ENCODE measurements at regions not wholly inside any gene's neighbourhood (a gene's known extent, or its start where the extent isn't known, plus 50 kb on each side); places are given as distances from the start of the nearest gene placed in this dataset.

DNA sequence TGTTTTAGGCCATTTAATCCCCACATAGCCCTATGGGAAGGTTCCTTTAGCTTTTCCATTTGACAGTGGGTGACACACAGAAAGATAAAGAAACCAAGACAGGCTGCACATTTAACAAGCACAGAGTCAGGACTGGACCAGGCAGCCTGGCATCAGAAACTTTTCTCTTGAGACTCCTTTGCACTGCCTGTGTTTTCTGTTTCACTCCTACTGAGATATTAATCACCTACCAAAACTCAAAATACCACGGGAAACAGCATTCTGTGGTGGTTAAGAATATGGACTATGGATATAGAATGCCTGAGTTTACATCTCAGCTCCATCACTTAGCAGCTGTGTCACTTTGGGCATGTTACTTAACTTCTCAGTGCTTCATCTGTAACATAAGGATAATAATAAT, 73.3 kb downstream of the CTAGE1 start:
- no peak overlapping the region for H2AFZ ChIP-seq (ENCODE audit: low read depth, low read length)
- no peaks in the 10 kb centered on the region for H3K36me3 ChIP-seq (ENCODE audit: insufficient read depth, low read length)
- H3K27me3 ChIP-seq (ENCODE audit: insufficient read depth, low read depth, low read length) = peaks cover 41% of the 10 kb centered on the region
- no peak overlapping the region for H3K9ac ChIP-seq (ENCODE audit: low read length)
- TF ChIP-seq POLR2AphosphoS5 (IDR thresholded peaks at IDR 0.05) (no peak), EZH2 (IDR thresholded peaks at IDR 0.05; ENCODE audit: borderline replicate concordance, insufficient read depth, low read length, poor library complexity, severe bottlenecking) (no peak), MXI1 (conservative IDR thresholded peaks at IDR 0.05; ENCODE audit: poor library complexity, severe bottlenecking) (no peak), EP300 (conservative IDR thresholded peaks at IDR 0.05; ENCODE audit: poor library complexity, severe bottlenecking) (no peak), SMC3 (conservative IDR thresholded peaks at IDR 0.05; ENCODE audit: poor library complexity) (no peak)
- TF ChIP-seq, protein P1, sequence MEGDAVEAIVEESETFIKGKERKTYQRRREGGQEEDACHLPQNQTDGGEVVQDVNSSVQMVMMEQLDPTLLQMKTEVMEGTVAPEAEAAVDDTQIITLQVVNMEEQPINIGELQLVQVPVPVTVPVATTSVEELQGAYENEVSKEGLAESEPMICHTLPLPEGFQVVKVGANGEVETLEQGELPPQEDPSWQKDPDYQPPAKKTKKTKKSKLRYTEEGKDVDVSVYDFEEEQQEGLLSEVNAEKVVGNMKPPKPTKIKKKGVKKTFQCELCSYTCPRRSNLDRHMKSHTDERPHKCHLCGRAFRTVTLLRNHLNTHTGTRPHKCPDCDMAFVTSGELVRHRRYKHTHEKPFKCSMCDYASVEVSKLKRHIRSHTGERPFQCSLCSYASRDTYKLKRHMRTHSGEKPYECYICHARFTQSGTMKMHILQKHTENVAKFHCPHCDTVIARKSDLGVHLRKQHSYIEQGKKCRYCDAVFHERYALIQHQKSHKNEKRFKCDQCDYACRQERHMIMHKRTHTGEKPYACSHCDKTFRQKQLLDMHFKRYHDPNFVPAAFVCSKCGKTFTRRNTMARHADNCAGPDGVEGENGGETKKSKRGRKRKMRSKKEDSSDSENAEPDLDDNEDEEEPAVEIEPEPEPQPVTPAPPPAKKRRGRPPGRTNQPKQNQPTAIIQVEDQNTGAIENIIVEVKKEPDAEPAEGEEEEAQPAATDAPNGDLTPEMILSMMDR (IDR thresholded peaks at IDR 0.05; ENCODE audit: poor library complexity, severe bottlenecking) = no peak
- no peak overlapping the region for H3K27ac ChIP-seq (ENCODE audit: low read length)
- H3K9me3 ChIP-seq (ENCODE audit: low read length) = no peaks in the 10 kb centered on the region
- no peak overlapping the region for H3K4me3 ChIP-seq (ENCODE audit: low read length)
- H4K20me1 ChIP-seq (ENCODE audit: insufficient read depth) = no peaks in the 10 kb centered on the region
- H3K9me2 ChIP-seq (ENCODE audit: insufficient read depth, low read length) = no peaks in the 10 kb centered on the region
- H3F3A ChIP-seq (ENCODE audit: insufficient read depth, low read length, poor library complexity, severe bottlenecking) = no peaks in the 10 kb centered on the region
- no peaks in the 10 kb centered on the region for H3K79me2 ChIP-seq (replicated peaks; ENCODE audit: insufficient read depth, low read length)
- no peak overlapping the region for H3K4me2 ChIP-seq (ENCODE audit: low read length)

DNA sequence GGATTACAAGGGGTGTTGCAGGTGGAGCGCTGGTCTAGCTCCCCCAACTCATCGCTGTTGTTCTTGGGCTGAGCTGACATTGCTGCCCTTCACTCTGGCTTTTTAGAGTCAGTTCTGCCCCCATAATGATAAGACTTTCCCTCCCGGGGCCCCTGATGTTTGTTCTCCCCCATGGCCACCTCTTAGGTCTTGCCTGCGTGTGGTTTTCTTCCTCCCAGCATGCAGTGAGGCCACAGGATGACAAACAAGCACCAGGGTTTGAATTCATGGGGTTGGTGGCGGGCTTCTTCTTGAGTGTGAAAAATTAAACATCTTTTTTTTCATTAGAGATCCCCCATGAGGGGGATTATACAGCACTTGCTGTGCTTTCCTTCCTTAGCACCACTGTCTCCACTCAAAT, 74.1 kb downstream of the CTAGE1 start:
- Histone ChIP-seq H4K20me1 (ENCODE audit: insufficient read depth) (no peaks in the 10 kb centered on the region), H3K4me2 (ENCODE audit: low read length) (no peak overlapping the region), H3K9me3 (ENCODE audit: low read length) (no peaks in the 10 kb centered on the region), H3F3A (ENCODE audit: insufficient read depth, low read length, poor library complexity, severe bottlenecking) (no peaks in the 10 kb centered on the region), H3K27me3 (ENCODE audit: insufficient read depth, low read depth, low read length) (peaks cover 33% of the 10 kb centered on the region), H3K27ac (ENCODE audit: low read length) (no peak overlapping the region), H2AFZ (ENCODE audit: low read depth, low read length) (no peak overlapping the region), H3K9me2 (ENCODE audit: insufficient read depth, low read length) (no peaks in the 10 kb centered on the region), H3K36me3 (ENCODE audit: insufficient read depth, low read length) (no peaks in the 10 kb centered on the region), H3K9ac (ENCODE audit: low read length) (no peak overlapping the region), H3K79me2 (replicated peaks; ENCODE audit: insufficient read depth, low read length) (no peaks in the 10 kb centered on the region), H3K4me3 (ENCODE audit: low read length) (no peak overlapping the region)
- TF ChIP-seq, protein P2, sequence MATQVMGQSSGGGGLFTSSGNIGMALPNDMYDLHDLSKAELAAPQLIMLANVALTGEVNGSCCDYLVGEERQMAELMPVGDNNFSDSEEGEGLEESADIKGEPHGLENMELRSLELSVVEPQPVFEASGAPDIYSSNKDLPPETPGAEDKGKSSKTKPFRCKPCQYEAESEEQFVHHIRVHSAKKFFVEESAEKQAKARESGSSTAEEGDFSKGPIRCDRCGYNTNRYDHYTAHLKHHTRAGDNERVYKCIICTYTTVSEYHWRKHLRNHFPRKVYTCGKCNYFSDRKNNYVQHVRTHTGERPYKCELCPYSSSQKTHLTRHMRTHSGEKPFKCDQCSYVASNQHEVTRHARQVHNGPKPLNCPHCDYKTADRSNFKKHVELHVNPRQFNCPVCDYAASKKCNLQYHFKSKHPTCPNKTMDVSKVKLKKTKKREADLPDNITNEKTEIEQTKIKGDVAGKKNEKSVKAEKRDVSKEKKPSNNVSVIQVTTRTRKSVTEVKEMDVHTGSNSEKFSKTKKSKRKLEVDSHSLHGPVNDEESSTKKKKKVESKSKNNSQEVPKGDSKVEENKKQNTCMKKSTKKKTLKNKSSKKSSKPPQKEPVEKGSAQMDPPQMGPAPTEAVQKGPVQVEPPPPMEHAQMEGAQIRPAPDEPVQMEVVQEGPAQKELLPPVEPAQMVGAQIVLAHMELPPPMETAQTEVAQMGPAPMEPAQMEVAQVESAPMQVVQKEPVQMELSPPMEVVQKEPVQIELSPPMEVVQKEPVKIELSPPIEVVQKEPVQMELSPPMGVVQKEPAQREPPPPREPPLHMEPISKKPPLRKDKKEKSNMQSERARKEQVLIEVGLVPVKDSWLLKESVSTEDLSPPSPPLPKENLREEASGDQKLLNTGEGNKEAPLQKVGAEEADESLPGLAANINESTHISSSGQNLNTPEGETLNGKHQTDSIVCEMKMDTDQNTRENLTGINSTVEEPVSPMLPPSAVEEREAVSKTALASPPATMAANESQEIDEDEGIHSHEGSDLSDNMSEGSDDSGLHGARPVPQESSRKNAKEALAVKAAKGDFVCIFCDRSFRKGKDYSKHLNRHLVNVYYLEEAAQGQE (IDR thresholded peaks at IDR 0.05; ENCODE audit: borderline replicate concordance) = no peak
- TF ChIP-seq SMC3 (conservative IDR thresholded peaks at IDR 0.05; ENCODE audit: poor library complexity) = no peak
- TF ChIP-seq POLR2AphosphoS5 (IDR thresholded peaks at IDR 0.05) = no peak
- no peak for TF ChIP-seq TAF1 (IDR thresholded peaks at IDR 0.05; ENCODE audit: low read depth)
- TF ChIP-seq, protein P1 (IDR thresholded peaks at IDR 0.05; ENCODE audit: poor library complexity, severe bottlenecking) = no peak
- TF ChIP-seq RAD21 (conservative IDR thresholded peaks at IDR 0.05) = no peak
- TF ChIP-seq EP300 (conservative IDR thresholded peaks at IDR 0.05; ENCODE audit: poor library complexity, severe bottlenecking) = no peak
- no peak for TF ChIP-seq MXI1 (conservative IDR thresholded peaks at IDR 0.05; ENCODE audit: poor library complexity, severe bottlenecking)
- TF ChIP-seq EZH2 (IDR thresholded peaks at IDR 0.05; ENCODE audit: borderline replicate concordance, insufficient read depth, low read length, poor library complexity, severe bottlenecking) = no peak

Data from neural cell (in vitro differentiated cells).